HG03108 (cell line): ENCODE measurements at regions not wholly inside any gene's neighbourhood (a gene's known extent, or its start where the extent isn't known, plus 50 kb on each side); places are given as distances from the start of the nearest gene placed in this dataset.

Source experiments
- ATAC-seq: cut with Tn5 transposase; IDR thresholded peaks from one replicate; pipeline ENCODE4 v1.9.1; 2021; ENCODE audit warnings: moderate library complexity; ENCODE audit not compliant: unreplicated experiment

DNA sequence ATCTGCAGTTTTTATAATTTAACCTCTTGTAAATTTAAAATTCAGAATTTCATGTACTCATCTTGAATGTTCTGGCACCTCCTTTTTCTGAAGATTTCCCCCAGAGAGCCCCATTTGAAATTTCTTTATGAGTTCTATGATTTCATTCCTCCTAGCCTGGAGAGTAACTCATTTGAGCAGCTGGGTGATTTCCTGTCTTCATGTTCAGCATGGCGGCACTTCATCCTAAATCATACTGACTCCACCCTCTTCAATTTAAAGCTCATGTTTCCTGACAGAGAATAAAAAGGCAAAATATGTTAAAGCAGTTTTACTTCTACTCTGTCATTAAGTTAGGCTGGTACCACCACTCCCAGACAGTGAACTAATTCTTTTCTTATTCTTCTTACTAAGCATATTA lies 250.9 kb upstream of the POU3F2 start:
- ATAC-seq = no peak

GRCh38 chr6:98586163-98586562 lies 248.2 kb upstream of the POU3F2 start:
- ATAC-seq = no peak

DNA sequence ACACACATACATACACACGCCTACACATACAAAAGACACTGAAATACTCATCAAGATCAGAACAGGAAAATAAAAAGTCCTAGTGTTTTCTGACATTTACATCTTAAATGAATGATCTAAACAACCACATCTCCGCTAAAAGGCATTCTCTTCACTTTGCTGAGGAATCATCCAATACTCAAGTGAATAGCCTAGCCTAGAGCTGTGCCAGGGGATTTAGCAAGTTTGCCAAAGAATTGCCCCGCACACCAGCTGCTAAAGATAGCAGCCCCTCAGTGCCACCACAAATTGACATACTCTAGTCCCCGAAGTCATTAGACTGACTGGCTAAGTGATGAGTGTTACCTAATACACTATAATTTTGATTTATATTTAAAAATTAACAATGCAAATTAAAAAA lies 246.8 kb upstream of the POU3F2 start:
- no peak for ATAC-seq

GRCh38 chr6:98589536-98589935 lies 244.8 kb upstream of the POU3F2 start:
- no peak for ATAC-seq

- ATAC-seq = no peak
Observed at GRCh38 chr6:98590136-98590681, 244.2 kb upstream of the POU3F2 start.

GRCh38 chr6:98590997-98591396 lies 243.4 kb upstream of the POU3F2 start:
- no peak for ATAC-seq

GRCh38 chr6:98593676-98594075 lies 240.7 kb upstream of the POU3F2 start:
- ATAC-seq = no peak

DNA sequence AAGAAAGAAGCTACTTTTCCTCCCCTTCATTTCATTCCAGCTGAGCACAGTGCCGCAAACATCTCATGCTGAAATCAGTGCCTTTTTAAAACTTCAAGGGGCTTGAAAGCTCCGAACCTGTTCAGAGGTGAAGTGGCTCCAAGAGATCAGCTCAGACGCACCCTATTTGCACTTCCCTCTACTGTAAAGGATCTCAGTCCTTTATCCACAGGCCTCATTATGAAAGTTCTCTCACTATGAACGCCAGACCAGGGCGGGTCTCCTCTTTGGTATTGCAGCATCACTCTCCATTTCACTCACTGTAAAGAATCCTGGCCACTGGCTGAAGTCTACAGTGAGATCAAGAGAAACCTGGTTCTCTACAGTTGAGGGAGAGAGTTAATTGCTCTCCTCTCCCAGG lies 232.7 kb upstream of the POU3F2 start:
- ATAC-seq = no peak

- ATAC-seq = no peak
Observed at GRCh38 chr6:98605705-98606104, 228.7 kb upstream of the POU3F2 start.

DNA sequence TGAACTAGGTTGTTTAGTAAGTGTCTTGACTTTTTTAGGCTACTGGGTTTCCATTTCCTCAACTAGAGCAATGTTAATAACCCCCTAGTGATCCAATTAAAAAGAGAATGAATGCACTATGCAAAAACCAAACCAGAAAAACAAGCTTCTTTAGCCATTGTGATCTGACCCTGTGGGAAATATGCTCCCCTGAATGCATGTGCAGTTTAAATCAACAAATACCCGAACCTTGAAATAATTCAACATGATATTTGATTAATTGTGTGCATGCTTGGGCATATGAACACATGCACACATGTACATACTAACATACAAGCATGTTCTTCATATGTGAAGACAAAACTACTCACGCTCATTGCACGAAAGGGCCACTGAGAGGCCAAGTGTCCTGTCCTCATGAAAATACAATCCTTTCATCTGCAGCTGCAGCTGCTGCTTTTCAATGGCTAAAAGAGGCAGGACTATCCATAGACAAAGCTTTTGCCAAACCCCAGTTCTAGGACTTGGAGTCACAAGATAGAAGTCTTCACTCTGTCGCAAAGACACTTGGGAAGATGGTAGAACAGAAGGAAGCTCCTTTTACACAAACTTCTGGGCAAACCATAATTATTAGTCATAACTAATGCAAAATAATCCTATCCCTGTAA lies 207.1 kb upstream of the POU3F2 start:
- ATAC-seq = no peak

DNA sequence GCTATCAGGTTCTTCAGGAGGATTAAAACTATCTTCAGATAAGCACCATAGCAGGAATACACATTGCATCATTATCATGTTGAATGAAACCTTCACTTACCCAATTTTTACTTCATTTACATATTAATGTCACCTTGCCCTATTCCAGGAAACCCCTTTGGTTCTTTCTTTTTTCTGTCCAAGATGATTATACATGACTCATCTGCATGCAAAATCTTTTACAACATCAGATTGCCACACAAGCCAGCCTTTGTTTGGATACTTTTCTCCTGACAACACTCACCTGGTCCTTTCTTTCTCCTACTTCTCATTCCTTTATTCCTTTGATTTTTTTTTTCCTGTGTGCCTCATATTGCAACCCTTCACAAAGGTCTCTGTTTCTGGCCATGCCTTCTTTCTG lies 200.5 kb upstream of the POU3F2 start:
- no peak for ATAC-seq

- ATAC-seq = no peak
Observed at GRCh38 chr6:98634569-98634968, 199.8 kb upstream of the POU3F2 start.

DNA sequence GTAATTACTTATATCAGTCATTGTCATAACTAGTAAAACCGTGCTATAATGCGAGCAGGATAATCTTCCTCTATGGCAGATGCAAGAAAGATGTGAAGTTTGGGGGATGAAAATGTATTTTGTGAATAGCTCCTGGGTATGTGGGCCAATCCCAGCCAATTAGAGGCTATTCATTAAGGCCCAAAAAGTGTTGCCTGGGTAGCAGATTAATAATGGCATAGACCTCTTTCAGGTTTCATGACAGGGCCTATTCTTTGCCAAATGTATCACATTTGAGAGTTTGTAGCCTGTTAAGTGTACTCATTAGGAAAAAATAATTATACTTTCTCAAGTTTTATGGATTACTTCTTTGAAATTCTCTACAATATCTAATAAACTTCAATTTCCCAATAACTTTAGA lies 199.2 kb upstream of the POU3F2 start:
- ATAC-seq = no peak

GRCh38 chr6:98636941-98637340 lies 197.4 kb upstream of the POU3F2 start:
- no peak for ATAC-seq

DNA sequence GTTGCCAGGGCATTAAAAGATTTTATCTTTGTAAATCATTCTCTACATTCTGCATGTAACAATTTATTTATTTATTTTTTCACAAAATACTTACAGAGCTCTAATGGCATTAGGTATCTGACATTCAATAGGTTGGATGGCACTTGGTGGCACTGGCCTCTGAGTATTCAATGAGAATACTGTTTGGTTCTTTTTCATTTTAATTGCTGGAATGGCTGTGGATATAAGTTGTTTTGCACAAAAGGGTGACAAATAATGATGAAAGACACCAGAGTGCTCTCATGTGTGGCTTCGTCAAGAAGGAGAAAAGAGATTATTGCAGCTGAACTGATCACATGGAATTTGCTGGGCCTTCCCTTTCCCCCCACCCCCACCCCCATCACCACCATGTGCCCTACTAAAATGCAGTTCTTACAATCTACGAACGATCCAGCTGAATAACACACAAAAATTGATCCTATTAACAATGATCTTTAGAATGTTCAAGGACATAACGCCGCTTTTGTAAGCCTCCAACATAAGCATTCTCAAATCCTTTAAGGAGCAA lies 195.2 kb upstream of the POU3F2 start:
- ATAC-seq = no peak

- ATAC-seq = no peak
Observed at GRCh38 chr6:98640366-98640765, 194.0 kb upstream of the POU3F2 start.

- ATAC-seq = no peak
Observed at GRCh38 chr6:98641949-98642719, 192.2 kb upstream of the POU3F2 start.

- no peak for ATAC-seq
Observed at GRCh38 chr6:98644063-98644462, 190.3 kb upstream of the POU3F2 start.

DNA sequence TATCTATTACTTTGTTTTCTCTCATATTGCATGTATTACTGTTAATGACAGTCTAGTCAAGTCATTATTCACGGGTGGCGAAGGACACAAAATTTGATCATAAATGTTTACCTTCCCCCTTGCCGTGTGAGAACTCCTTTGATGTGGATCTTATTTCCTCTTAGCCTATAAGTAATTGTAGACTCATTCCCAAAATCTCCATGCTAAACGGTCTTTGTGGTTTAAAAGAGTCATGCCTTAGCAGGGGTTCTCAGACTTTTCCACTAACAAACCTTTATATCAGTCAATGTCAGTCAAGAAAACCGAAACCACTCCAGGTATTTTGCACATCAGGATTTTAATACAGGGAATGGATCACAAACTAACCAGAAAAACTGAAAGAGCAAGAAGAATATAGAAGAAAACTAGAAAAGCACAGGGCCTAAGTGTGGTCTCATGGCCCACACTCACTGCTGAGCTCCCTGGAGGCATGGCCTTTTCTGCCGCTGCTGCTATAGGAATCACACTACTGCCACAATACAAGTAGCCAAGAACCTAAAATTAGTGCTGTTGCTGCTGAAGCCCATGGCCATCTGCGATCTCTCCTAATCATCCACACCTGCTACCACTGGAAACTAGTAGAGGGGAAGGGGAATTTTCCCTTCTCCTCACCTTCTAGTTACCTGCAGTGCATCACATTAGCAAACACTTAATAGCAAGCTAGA lies 186.0 kb upstream of the POU3F2 start:
- no peak for ATAC-seq

- no peak for ATAC-seq
Observed at GRCh38 chr6:98650941-98651340, 183.4 kb upstream of the POU3F2 start.

- ATAC-seq = no peak
Observed at GRCh38 chr6:98653179-98653578, 181.2 kb upstream of the POU3F2 start.

GRCh38 chr6:98657764-98658163 lies 176.6 kb upstream of the POU3F2 start:
- ATAC-seq = no peak
